ENCODE measurements at regions not wholly inside any gene's neighbourhood (a gene's known extent, or its start where the extent isn't known, plus 50 kb on each side); places are given as distances from the start of the nearest gene placed in this dataset.

- TF ChIP-seq EZH2 (IDR thresholded peaks at IDR 0.05; ENCODE audit: borderline replicate concordance, low read length) (no peak), CTCF (IDR thresholded peaks at IDR 0.05; ENCODE audit: low read length) (no peak)
Observed at GRCh38 chr2:3062476-3063260, 314.9 kb downstream of the EIPR1 start.

DNA sequence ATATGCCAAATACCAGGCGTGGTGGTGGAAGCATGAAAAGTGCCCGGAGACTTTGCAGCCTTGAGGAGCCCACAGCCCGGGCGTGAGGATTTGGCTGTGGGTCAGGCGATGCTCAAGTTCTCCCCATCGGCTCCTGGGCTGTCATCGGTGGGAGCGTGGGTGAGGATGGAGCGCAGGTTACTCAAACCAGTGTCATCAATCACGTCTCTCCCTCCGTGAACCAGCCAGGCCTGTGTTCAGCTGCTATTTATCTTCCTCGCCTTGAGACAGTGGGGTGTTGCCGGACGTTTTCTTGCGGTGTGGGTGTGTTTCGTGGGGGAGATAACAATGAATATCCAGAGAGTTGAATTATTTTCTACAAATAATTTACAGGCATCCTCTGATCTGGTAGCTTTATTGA is 317.6 kb downstream of the EIPR1 start:
- Histone ChIP-seq H3K9me2 (ENCODE audit: low read depth, low read length) (no peaks in the 10 kb centered on the region), H2AFZ (ENCODE audit: low read length) (no peak overlapping the region), H3K27ac (ENCODE audit: low read depth, low read length, poor library complexity, severe bottlenecking) (no peak overlapping the region), H3K4me2 (ENCODE audit: low read length) (no peak overlapping the region), H3F3A (ENCODE audit: insufficient read depth, low read length) (no peaks in the 10 kb centered on the region), H3K4me3 (ENCODE audit: low read depth, low read length, poor library complexity, severe bottlenecking) (no peak overlapping the region), H3K79me2 (ENCODE audit: insufficient read depth, low read length) (no peaks in the 10 kb centered on the region), H3K36me3 (ENCODE audit: insufficient read depth, low read length) (no peaks in the 10 kb centered on the region), H3K4me1 (ENCODE audit: insufficient read depth, low read length, severe bottlenecking) (no peaks in the 10 kb centered on the region), H3K9me3 (ENCODE audit: low read length) (no peaks in the 10 kb centered on the region), H4K20me1 (ENCODE audit: insufficient read depth, low read length) (no peaks in the 10 kb centered on the region), H3K9ac (ENCODE audit: low read length) (no peak overlapping the region), H3K27me3 (ENCODE audit: insufficient read depth, low read length) (no peaks in the 10 kb centered on the region)
- TF ChIP-seq EZH2 (IDR thresholded peaks at IDR 0.05; ENCODE audit: borderline replicate concordance, low read length): no peak
- no peak for TF ChIP-seq CTCF (IDR thresholded peaks at IDR 0.05; ENCODE audit: low read length)

More at GRCh38 chr2:3062476-3063260, 314.9 kb downstream of the EIPR1 start:
- Histone ChIP-seq H3K4me3 (ENCODE audit: low read depth, low read length, poor library complexity, severe bottlenecking) (no peak overlapping the region), H3K9me3 (ENCODE audit: low read length) (no peaks in the 10 kb centered on the region), H3K9me2 (ENCODE audit: low read depth, low read length) (no peaks in the 10 kb centered on the region), H3K4me1 (ENCODE audit: insufficient read depth, low read length, severe bottlenecking) (no peaks in the 10 kb centered on the region), H2AFZ (ENCODE audit: low read length) (no peak overlapping the region), H3K4me2 (ENCODE audit: low read length) (no peak overlapping the region), H3F3A (ENCODE audit: insufficient read depth, low read length) (no peaks in the 10 kb centered on the region), H3K9ac (ENCODE audit: low read length) (no peak overlapping the region), H3K79me2 (ENCODE audit: insufficient read depth, low read length) (no peaks in the 10 kb centered on the region), H4K20me1 (ENCODE audit: insufficient read depth, low read length) (no peaks in the 10 kb centered on the region), H3K27ac (ENCODE audit: low read depth, low read length, poor library complexity, severe bottlenecking) (no peak overlapping the region), H3K36me3 (ENCODE audit: insufficient read depth, low read length) (no peaks in the 10 kb centered on the region), H3K27me3 (ENCODE audit: insufficient read depth, low read length) (no peaks in the 10 kb centered on the region)

DNA sequence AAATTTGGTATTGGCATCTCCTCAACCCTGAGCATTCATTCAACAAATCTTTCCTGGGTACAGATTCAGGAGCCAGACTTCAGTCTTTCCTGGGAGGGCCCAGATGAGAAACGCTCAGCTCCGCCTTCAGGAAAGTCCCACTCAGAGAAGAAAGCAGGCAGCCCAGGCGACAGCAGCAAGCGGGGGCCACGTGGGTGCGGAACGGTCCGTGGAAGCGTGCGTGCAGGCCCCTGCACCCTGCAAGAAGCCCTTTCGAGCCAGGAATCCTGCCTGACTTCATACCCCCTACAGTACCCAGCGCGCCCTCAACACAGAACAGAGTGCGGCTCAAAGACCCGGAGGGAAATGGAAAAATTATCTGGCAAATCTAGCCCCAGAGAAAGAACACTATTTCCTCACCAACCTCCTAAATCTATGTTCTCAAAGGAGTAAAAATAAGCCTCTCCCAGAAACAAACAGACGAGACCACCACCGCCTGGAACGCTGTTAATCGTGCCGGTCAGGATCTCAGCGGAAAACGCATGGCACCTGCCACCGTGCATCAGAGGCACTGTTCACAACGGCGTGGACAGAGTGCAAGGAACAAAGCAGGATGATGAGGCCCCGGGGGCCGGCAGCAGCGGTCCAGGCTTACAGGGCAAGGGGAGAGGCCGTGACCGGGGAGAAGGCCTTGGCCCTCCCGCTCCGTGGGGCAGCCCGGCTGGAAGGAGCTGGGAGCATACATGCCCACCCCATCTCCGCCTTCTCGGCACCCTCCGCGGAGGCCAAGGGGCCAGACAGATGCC is 318.3 kb downstream of the EIPR1 start:
- Histone ChIP-seq H3K27me3 (ENCODE audit: insufficient read depth, low read length) (no peaks in the 10 kb centered on the region), H3K27ac (ENCODE audit: low read depth, low read length, poor library complexity, severe bottlenecking) (no peak overlapping the region), H4K20me1 (ENCODE audit: insufficient read depth, low read length) (no peaks in the 10 kb centered on the region), H3K4me2 (ENCODE audit: low read length) (no peak overlapping the region), H3K4me3 (ENCODE audit: low read depth, low read length, poor library complexity, severe bottlenecking) (no peak overlapping the region), H3K9me3 (ENCODE audit: low read length) (no peaks in the 10 kb centered on the region), H3F3A (ENCODE audit: insufficient read depth, low read length) (no peaks in the 10 kb centered on the region), H3K4me1 (ENCODE audit: insufficient read depth, low read length, severe bottlenecking) (no peaks in the 10 kb centered on the region), H3K9ac (ENCODE audit: low read length) (no peak overlapping the region), H2AFZ (ENCODE audit: low read length) (no peak overlapping the region), H3K36me3 (ENCODE audit: insufficient read depth, low read length) (no peaks in the 10 kb centered on the region), H3K79me2 (ENCODE audit: insufficient read depth, low read length) (no peaks in the 10 kb centered on the region), H3K9me2 (ENCODE audit: low read depth, low read length) (no peaks in the 10 kb centered on the region)
- TF ChIP-seq CTCF (IDR thresholded peaks at IDR 0.05; ENCODE audit: low read length) (no peak), EZH2 (IDR thresholded peaks at IDR 0.05; ENCODE audit: borderline replicate concordance, low read length) (no peak)
